Adrenal gland (tissue), 5 donors: ENCODE measurements at regions not wholly inside any gene's neighbourhood (a gene's known extent, or its start where the extent isn't known, plus 50 kb on each side); places are given as distances from the start of the nearest gene placed in this dataset.

Source experiments
- CTCF ChIP-seq, 6 experiments: fragments of 450-650 bp in 4 of 6; fragments of 200-600 bp in 2 of 6; sonication (generic) in 1 of 6; IDR thresholded peaks; 1 replicate in 5 of 6; 2 replicates in 1 of 6; pipeline versions ENCODE4 v1.5.1 to v1.8.0; 2016 to 2021; ENCODE audit warnings: antibody characterized with exemption in 6 of 6, mild to moderate bottlenecking in 2 of 6, moderate library complexity in 1 of 6
- POLR2A ChIP-seq, 2 donors: fragments of 450-650 bp; IDR thresholded peaks; one replicate each; pipeline ENCODE4 v1.6.1; 2017; ENCODE audit warnings: antibody characterized with exemption in 2 of 2, mild to moderate bottlenecking in 2 of 2, moderate library complexity in 1 of 2
- donor health status: DM: no; HTN: no; CAD: no.

- TF ChIP-seq CTCF (IDR thresholded peaks at IDR 0.05) = no peak
- no peak for TF ChIP-seq POLR2A (IDR thresholded peaks at IDR 0.05)
These were observed 74.0 kb downstream of the POLR2M start for GRCh38 chr15:57780471-57780870.
